22Rv1 (cell line): ENCODE measurements at regions not wholly inside any gene's neighbourhood (a gene's known extent, or its start where the extent isn't known, plus 50 kb on each side); places are given as distances from the start of the nearest gene placed in this dataset.

Experiments used
- ZFX ChIP-seq: fragments of 450-650 bp; IDR thresholded peaks from 2 replicates; pipeline ENCODE4 v1.6.1; 2017; ENCODE audit warnings: antibody characterized with exemption, borderline replicate concordance
- TF ChIP-seq, protein P1 (sequence below): fragments of 450-650 bp; IDR thresholded peaks from 2 replicates; pipeline ENCODE4 v1.5.1; 2017; ENCODE audit warnings: mild to moderate bottlenecking

DNA sequence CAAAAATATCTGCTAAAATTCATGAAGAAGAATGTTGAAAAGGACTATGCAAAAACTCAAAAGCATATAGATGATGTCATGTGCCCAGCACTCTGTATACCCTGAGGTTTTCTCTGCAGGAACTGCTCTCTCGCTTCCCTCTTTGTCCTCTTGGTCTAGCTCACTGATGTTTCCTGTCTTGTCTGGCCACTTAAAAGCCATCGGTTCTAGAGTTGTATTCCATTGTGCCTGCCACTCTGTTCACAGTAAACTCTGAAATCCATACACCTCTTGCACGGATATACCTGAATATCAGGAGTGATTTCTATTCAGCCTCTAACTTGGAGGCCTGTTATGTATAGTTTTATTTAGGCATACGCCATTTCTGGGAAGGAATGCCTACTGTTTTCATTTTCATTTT is 101.0 kb upstream of the CNTNAP4 start:
- TF ChIP-seq, protein P1, sequence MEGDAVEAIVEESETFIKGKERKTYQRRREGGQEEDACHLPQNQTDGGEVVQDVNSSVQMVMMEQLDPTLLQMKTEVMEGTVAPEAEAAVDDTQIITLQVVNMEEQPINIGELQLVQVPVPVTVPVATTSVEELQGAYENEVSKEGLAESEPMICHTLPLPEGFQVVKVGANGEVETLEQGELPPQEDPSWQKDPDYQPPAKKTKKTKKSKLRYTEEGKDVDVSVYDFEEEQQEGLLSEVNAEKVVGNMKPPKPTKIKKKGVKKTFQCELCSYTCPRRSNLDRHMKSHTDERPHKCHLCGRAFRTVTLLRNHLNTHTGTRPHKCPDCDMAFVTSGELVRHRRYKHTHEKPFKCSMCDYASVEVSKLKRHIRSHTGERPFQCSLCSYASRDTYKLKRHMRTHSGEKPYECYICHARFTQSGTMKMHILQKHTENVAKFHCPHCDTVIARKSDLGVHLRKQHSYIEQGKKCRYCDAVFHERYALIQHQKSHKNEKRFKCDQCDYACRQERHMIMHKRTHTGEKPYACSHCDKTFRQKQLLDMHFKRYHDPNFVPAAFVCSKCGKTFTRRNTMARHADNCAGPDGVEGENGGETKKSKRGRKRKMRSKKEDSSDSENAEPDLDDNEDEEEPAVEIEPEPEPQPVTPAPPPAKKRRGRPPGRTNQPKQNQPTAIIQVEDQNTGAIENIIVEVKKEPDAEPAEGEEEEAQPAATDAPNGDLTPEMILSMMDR: no peak
- no peak for TF ChIP-seq ZFX
